GM19467 (cell line): ENCODE measurements at regions not wholly inside any gene's neighbourhood (a gene's known extent, or its start where the extent isn't known, plus 50 kb on each side); places are given as distances from the start of the nearest gene placed in this dataset.
"Not testable (repeated sequence)": the region's sequence is repeated elsewhere in the genome, so short reads cannot be mapped to it uniquely, and the experiment has no call there.

Source experiments
- ATAC-seq: cut with Tn5 transposase; IDR thresholded peaks from one replicate; pipeline ENCODE4 v1.9.1; 2021; ENCODE audit warnings: mild to moderate bottlenecking, moderate library complexity; ENCODE audit not compliant: unreplicated experiment

- ATAC-seq, result no peak
Measured at GRCh38 chr4:114284629-114285028, 305.2 kb upstream of the ARSJ start.

- no peak for ATAC-seq
Measured at GRCh38 chr4:114286262-114286810, 306.9 kb upstream of the ARSJ start.

DNA sequence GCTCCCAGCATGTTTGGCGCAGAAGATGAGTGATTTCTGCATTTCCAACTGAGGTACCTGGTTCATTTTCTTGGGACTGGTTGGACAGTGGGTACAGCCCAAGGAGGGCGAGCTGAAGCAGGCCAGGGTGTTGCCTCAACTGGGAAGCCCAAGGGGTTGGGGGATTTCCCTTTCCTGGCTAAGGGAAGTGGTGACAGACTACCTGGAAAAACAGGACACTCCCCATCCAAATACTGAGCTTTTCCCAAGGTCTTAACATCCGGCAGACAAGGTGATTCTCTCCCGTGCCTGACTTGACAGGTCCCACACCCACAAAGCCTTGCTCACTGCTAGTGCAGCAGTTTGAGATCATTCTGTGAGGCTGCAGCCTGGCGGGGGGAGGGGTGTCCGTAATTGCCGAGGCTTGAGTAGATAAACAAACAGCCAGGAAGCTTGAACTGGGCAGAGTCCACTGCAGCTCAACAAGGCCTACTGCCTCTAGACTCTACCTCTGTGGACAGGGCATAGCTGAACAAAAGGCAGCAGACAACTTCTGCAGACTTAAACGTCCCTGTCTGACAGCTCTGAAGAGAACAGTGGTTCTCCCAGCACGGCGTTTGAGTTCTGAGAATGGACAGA, 307.7 kb upstream of the ARSJ start:
- ATAC-seq, result no peak

GRCh38 chr4:114296126-114296525, 302.5 kb upstream of the UGT8 start:
- ATAC-seq, result no peak

- no peak for ATAC-seq
Measured at GRCh38 chr4:114302472-114302871, 296.1 kb upstream of the UGT8 start.

DNA sequence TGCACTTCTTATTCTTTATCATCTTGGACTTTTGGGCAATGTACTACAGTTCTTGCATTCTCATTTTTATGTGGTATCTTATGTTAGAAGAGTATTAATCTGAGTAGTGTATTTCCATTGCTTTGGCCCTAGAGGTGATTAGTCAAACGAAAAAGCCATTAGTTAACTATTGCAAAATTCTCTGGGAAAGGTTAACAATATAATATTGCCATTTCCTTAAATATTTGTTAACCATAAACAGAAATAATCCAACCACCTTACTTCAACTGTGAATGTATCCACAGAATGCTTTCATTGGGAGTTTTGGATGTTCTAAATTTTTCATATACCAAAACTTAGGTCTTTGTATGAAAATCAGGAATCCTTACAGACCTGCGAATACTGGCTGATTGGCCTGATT, 294.6 kb upstream of the UGT8 start:
- no peak for ATAC-seq

- ATAC-seq, result no peak
Measured at GRCh38 chr4:114304567-114304966, 294.0 kb upstream of the UGT8 start.

DNA sequence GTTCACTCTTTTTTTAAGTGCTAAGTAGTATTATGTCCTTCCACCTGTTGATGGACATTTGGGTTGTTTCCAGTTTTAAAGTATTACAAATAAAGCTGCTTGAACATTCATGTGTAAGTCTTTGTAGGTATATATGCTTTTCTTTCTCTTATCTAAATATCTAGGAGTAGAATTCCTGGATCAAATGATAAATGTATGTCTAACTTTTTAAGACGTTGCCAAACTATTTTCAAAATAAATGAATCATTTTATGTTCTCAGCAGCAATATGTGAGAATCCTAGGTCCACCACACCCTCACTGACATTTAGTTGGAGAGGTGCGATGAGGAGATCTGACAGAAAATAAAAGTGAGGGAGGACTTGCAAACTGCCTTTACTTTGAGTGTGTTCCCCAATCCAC, 291.7 kb upstream of the UGT8 start:
- no peak for ATAC-seq

DNA sequence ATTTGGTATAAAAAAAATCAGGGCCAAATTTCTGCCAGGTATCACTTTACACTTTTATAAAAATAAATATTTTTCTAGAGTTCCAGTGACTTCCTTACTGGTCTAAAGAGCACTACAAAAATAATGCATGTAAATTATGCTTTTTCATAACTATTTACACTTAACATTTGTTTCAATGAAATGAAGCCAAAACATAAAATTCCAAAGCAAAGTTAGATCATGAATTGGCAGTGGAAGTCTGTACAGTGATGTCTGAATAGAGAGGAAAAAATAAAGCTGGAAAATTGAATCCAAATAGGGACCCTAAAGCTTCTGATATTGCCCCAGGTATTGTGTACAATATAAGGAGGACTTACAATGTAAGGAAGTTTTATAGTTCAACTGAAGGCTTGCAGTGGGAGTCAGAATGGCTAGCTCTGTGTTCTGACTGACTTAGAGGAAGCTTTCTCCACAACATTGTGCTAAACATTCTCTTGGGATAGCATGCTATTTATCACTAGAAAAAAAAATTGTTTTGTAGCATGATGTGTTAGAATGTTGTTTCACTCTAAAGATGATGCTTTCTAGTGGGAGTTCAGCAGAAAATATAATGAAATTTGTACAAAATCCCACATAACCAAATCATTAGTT, 288.2 kb upstream of the UGT8 start:
- no peak for ATAC-seq

GRCh38 chr4:114311787-114312186, 286.8 kb upstream of the UGT8 start:
- no peak for ATAC-seq

DNA sequence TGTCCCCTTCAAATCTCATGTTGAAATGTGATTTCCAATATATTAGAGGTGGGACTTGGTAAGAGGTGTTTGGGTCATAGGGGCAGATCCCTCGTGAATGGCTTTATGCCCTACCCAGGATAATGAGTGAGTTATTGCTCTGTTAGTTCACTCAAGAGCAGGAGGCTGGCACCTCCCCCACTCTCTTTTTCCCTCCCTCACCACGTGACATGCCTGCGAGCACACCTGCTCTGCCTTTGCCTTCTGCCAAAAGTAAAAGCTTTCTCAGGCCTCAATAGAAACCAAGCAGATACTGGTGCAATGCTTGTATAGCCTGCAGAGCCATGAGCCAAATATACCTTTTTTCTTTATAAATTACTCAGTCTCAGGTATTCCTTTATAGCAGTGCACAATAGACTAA, 286.3 kb upstream of the UGT8 start:
- no peak for ATAC-seq

DNA sequence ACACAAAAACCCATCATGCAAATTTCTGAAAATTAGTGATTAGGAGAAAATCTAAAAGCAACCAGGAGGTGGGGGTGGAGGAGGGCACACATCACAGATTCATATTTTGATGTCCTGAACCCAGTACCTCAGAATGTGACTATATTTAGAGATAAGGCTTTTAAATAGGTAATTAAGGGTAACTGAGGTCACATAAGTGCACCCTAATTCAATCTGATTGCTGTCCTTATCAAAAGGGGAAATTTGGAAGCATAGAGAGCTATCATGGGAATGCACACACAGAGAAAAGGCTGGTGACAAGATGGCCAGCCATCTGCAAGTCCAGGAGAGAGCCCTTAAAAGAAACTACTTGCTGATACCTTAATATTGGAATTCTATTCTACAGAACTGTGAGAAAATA, 281.8 kb upstream of the UGT8 start:
- ATAC-seq, result no peak

DNA sequence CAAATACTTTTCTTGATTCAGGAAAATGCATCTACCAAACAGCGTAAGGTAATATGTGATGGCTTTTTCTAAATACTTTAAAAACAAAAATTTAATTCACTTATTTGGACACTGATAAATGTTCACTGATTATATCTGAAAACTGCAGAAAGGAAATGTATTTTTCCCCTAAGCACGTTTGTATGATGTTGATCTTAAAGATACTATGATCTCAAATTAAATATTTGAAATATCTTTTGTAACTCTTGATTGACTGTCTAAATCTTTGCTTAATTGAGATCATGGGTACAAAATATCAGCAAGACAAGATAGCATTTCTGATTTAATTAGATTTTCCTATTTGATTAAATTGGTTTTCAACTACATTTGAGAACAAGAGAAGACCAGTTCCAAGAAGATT, 281.0 kb upstream of the UGT8 start:
- no peak for ATAC-seq

DNA sequence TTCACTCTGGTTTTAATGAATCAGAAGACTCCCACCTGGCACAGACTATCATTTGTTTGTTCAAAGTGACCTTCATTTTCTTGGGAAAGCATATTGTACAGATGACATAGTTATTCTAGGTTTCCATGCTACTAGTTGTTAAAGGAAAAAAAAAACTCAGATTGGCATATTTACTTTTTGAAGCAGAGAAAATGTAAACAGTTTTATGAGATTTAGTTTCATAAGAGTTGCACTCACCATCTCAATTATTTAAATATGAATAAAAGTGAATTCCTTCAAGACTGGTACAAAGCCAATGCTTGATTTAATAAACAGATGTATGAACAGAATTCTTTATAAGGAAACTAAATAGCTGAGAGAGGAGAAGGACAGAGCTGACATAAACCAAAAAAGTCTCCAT, 280.3 kb upstream of the UGT8 start:
- no peak for ATAC-seq

GRCh38 chr4:114320126-114320525, 278.5 kb upstream of the UGT8 start:
- ATAC-seq, result no peak

DNA sequence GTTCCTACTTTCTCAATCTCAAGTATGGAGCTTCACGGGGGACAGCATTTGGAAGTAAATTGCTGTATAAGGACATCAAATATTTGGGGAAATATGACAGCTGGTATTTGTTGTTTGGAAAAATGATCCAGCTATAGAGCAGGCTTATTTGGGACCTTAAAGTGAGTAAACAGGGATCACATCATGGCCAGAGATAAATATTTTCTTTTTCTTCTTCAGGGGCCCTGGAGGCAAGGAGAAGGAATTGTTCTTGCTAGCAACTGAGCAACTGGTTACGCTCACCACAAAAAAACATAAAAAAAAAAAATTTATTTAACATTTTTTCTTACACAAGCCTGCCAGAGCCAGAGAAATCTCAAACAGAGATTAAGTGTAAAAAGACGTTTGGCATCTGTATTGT, 277.2 kb upstream of the UGT8 start:
- no peak for ATAC-seq

GRCh38 chr4:114323841-114324240, 274.8 kb upstream of the UGT8 start:
- ATAC-seq, result no peak

DNA sequence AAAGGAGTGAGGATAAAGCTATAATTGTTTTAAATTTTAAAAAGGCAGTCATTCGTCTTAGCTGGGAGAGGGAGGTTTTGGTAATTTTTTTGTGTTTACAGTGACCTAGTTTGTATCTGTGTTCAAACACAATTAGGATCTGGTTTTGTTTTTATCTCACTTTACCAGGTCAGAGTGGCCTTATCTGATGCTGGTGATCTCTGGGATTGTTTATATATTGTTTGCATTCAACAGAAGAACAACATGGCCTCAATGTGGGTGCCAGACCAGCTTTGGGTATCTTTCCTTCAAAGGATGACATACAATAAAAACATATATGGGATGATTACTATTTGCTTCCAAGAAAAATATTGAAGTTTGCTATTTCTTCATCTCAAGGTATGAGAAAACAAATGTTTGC, 272.2 kb upstream of the UGT8 start:
- ATAC-seq, result no peak

DNA sequence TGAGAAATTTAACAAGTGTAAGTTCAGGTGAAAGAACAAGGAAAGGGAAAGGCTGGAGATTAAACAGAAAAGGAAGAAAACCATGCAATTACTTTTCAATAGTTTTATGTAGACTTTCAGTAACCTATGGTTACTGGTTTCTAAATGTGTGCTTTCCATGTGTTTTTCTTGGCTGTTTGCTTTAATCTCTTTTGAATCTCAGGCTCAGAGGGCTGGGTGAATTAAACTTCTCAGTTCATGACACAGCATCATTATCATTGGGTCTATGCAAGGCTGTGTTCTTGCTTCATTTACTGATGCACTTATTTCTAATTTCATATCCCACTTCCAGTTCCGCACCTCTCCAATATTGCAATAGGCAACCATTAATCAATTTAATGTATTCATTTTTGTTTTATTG, 266.5 kb upstream of the UGT8 start:
- ATAC-seq, result no peak

- ATAC-seq, result not testable (repeated sequence)
Measured at GRCh38 chr4:114334363-114334762, 264.2 kb upstream of the UGT8 start.

DNA sequence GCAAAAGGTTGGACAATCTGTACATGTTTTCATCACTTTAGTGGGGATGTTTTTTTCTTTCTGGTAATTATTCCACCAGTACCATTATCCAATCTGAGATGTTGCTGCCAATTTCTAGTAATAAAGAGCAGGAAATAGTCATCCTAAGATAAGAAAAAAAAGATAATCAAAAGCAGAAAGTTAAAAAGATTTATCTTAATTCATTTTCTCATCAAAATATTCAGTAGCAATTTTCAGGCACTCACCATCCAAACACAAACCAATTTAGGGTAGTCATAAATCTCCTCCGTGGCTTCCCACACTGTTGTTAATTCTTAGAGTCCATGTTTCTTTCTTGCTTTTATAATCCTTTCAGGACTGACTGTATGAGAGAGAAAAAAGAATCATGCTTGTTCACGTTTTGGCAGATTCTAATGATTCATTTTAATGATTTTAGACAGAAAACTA, 263.7 kb upstream of the UGT8 start:
- no peak for ATAC-seq

- no peak for ATAC-seq
Measured at GRCh38 chr4:114335339-114335738, 263.3 kb upstream of the UGT8 start.

- no peak for ATAC-seq
Measured at GRCh38 chr4:114343015-114343414, 255.6 kb upstream of the UGT8 start.
